ENCODE measurements at regions not wholly inside any gene's neighbourhood (a gene's known extent, or its start where the extent isn't known, plus 50 kb on each side); places are given as distances from the start of the nearest gene placed in this dataset.
"Not testable (repeated sequence)": the region's sequence is repeated elsewhere in the genome, so short reads cannot be mapped to it uniquely, and the experiment has no call there.

- intact Hi-C loops (cut with DNase I); DNase-seq: not testable (repeated sequence)
These were observed 57.8 kb upstream of the KIF2A start for GRCh38 chr5:62248192-62248591.

GRCh38 chr5:62250085-62250484 lies 55.9 kb upstream of the KIF2A start:
- H3K36me3 ChIP-seq; H3K4me1 ChIP-seq; ATAC-seq; DNase-seq; H3K9me3 ChIP-seq; H3K27ac ChIP-seq; H3K4me3 ChIP-seq; H3K27me3 ChIP-seq; intact Hi-C loops (cut with DNase I): not testable (repeated sequence)

More at GRCh38 chr5:62248192-62248591, 57.8 kb upstream of the KIF2A start:
- H3K4me3 ChIP-seq, ATAC-seq, H3K4me1 ChIP-seq, H3K27me3 ChIP-seq, H3K9me3 ChIP-seq, H3K27ac ChIP-seq, H3K36me3 ChIP-seq: not testable (repeated sequence)

DNA sequence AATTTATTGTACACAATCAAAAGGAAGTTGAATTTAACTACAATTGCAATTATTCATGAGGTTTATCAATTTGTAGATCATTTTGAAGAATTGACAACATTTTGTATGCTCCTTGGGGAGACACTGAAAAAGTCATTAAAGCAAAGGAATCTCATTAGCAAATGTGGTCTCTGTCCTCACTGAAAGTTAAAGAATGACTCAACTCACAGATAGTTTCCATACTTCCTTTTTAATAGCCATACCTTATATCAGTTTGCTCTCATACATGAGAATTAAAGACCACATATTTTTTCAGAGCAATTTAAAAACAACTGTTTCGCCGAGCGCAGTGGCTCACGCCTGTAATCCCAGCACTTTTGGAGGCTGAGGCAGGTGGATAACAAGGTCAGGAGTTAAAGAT lies 55.1 kb upstream of the KIF2A start:
- H3K9me3 ChIP-seq; H3K27me3 ChIP-seq; H3K36me3 ChIP-seq; intact Hi-C loops (cut with DNase I); H3K27ac ChIP-seq; H3K4me3 ChIP-seq; DNase-seq; ATAC-seq; H3K4me1 ChIP-seq: not testable (repeated sequence)

- H3K36me3 ChIP-seq; H3K4me3 ChIP-seq; H3K4me1 ChIP-seq; H3K27ac ChIP-seq; ATAC-seq; H3K9me3 ChIP-seq; H3K27me3 ChIP-seq; DNase-seq; intact Hi-C loops (cut with DNase I): not testable (repeated sequence)
These were observed 53.5 kb upstream of the KIF2A start for GRCh38 chr5:62252519-62252918.

DNA sequence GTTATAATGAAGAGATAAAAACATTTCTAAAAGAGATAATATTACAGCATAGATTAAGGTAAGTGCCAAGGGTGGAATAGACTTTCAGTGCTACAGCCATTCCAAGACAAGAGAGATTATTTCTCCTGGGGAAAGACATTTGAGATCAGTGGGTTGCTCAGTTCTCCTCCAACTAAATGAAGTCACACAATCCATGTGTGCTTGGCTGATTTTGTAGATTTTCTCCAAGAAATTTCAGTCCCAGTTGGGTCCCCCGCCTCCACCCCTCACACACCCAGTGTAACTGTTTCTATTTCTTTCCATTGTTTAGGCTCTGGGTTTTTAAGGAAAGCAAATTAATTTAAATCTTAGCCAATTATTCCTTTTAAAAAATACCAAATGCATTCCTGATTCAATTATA lies 50.5 kb upstream of the KIF2A start:
- H3K27me3 ChIP-seq; H3K4me1 ChIP-seq; ATAC-seq; H3K27ac ChIP-seq; DNase-seq; H3K9me3 ChIP-seq; intact Hi-C loops (cut with DNase I); H3K4me3 ChIP-seq; H3K36me3 ChIP-seq: not testable (repeated sequence)

DNA sequence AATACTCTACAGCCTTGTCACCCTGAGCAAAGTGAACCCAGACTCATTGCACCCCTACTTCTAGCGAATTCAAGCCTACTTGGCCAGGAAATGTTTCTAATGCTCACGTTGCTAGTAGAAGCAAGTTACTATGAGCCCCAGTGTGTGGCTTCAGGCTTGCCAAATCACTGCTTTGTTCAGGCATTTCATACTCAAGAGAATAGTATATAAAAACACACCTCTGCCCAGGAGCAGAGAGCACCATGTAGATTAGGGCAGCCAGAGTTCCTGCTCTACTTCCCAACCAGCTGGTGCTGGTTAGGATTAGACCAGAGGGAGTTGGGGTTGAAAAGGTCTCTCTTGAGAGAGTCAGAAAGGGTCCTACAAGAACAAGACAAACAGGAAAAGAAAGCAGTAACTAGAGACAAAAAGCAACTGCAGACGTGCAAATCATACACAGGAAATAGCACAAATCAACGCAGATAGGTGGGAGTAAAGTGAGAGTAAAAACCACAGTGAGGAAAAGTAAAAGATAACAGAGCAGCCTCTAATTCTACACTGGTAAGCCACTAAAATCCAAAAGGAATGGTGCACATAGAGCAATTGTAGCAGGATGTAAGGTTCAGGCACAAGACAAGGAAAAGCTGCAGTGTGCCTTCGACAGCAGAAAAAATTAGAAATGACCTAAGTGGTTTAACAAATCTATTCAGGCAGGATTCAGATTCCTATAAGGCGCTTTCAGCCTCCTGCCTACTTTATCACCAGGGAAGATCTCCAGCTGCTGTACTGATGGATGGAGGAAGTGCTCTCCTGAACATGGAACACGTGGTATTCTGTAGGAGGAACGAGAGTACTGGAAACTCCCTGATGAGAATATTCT lies 49.6 kb upstream of the KIF2A start:
- intact Hi-C loops (cut with DNase I), result no loop called here
- Histone ChIP-seq H3K9me3 (no peaks in the 10 kb centered on the region), H3K27me3 (no peaks in the 10 kb centered on the region), H3K4me1 (no peaks in the 10 kb centered on the region), H3K27ac (no peak overlapping the region), H3K36me3 (no peaks in the 10 kb centered on the region), H3K4me3 (no peak overlapping the region)
- TF ChIP-seq CTCF (IDR thresholded peaks at IDR 0.05), result no peak
- DNase-seq, result peak in 1 of 4 donors; percentile 3
- ATAC-seq, result no peak
